ENCODE measurements at regions not wholly inside any gene's neighbourhood (a gene's known extent, or its start where the extent isn't known, plus 50 kb on each side); places are given as distances from the start of the nearest gene placed in this dataset.
"Not testable (repeated sequence)": the region's sequence is repeated elsewhere in the genome, so short reads cannot be mapped to it uniquely, and the experiment has no call there.

- DNase-seq = not testable (repeated sequence)
Observed at GRCh38 chr10:46095943-46096342, 49.9 kb upstream of the MSMB start.

- peak; percentile 88 for DNase-seq
Observed at GRCh38 chr10:46096446-46096845, 50.4 kb upstream of the MSMB start.

- DNase-seq = peak; percentile 28
Observed at GRCh38 chr10:46096909-46097575, 51.0 kb upstream of the MSMB start.

- no peak for DNase-seq
Observed at GRCh38 chr10:46097576-46098317, 51.7 kb upstream of the MSMB start.

GRCh38 chr10:46098386-46098785 is 52.3 kb upstream of the MSMB start:
- no peak for DNase-seq

- DNase-seq = not testable (repeated sequence)
Observed at GRCh38 chr10:46098925-46099324, 52.9 kb upstream of the MSMB start.

GRCh38 chr10:46104071-46104585 is 58.1 kb upstream of the MSMB start:
- no peak for DNase-seq

GRCh38 chr10:46105416-46105815 is 59.3 kb upstream of the MSMB start:
- DNase-seq = not testable (repeated sequence)

- DNase-seq = not testable (repeated sequence)
Observed at GRCh38 chr10:46105856-46106409, 59.9 kb upstream of the MSMB start.

- DNase-seq = peak; percentile 69
Observed at GRCh38 chr10:46106410-46107255, 60.6 kb upstream of the MSMB start.

GRCh38 chr10:46108158-46108499 is 62.1 kb upstream of the MSMB start:
- DNase-seq = not testable (repeated sequence)

GRCh38 chr10:46154271-46154670 is 108.2 kb upstream of the MSMB start:
- not testable (repeated sequence) for DNase-seq

GRCh38 chr10:46154683-46155082 is 108.6 kb upstream of the MSMB start:
- not testable (repeated sequence) for DNase-seq

GRCh38 chr10:46156866-46157265 is 110.8 kb upstream of the MSMB start:
- not testable (repeated sequence) for DNase-seq

GRCh38 chr10:46169736-46170135 is 117.1 kb upstream of the ANTXRL start:
- no peak for DNase-seq

- no peak for DNase-seq
Observed at GRCh38 chr10:46170789-46171188, 116.0 kb upstream of the ANTXRL start.

GRCh38 chr10:46171661-46172060 is 115.1 kb upstream of the ANTXRL start:
- DNase-seq = no peak

- DNase-seq = no peak
Observed at GRCh38 chr10:46175296-46175695, 111.5 kb upstream of the ANTXRL start.

- no peak for DNase-seq
Observed at GRCh38 chr10:46175831-46176230, 111.0 kb upstream of the ANTXRL start.

- DNase-seq = not testable (repeated sequence)
Observed at GRCh38 chr10:46187431-46187830, 99.4 kb upstream of the ANTXRL start.

GRCh38 chr10:46197050-46197449 is 89.7 kb upstream of the ANTXRL start:
- DNase-seq = no peak

- DNase-seq = no peak
Observed at GRCh38 chr10:46198516-46198915, 88.3 kb upstream of the ANTXRL start.

- DNase-seq = not testable (repeated sequence)
Observed at GRCh38 chr10:46202405-46202804, 84.4 kb upstream of the ANTXRL start.

Data from EL (cell line).